Sigmoid colon (tissue), 6 donors: ENCODE measurements at regions not wholly inside any gene's neighbourhood (a gene's known extent, or its start where the extent isn't known, plus 50 kb on each side); places are given as distances from the start of the nearest gene placed in this dataset.

ENCODE experiments used
- DNase-seq: peaks from one replicate; pipeline ENCODE4 v3.0.0-alpha.2; 2019
- H3K27ac ChIP-seq, 4 donors: fragments of 200-600 bp; sonication (generic); one replicate each; pipeline ENCODE4 v1.5.1; 2016 to 2019; ENCODE audit warnings: mild to moderate bottlenecking in 1 of 4
- H3K27me3 ChIP-seq, 3 donors: fragments of 200-600 bp; sonication (generic); one replicate each; pipeline ENCODE4 v1.5.1; 2019; ENCODE audit warnings: mild to moderate bottlenecking in 1 of 3
- H3K36me3 ChIP-seq, 4 donors: fragments of 200-600 bp; sonication (generic); one replicate each; pipeline ENCODE4 v1.5.1; 2016 to 2019
- H3K4me1 ChIP-seq, 4 donors: fragments of 200-600 bp; sonication (generic); one replicate each; pipeline ENCODE4 v1.5.1; 2017 to 2019
- H3K4me3 ChIP-seq, 4 donors: fragments of 200-600 bp; sonication (generic); one replicate each; pipeline ENCODE4 v1.5.1; 2017 to 2019; ENCODE audit warnings: mild to moderate bottlenecking in 2 of 4, moderate library complexity in 1 of 4
- H3K9me3 ChIP-seq, 4 donors: fragments of 200-600 bp in 3 of 4; sonication (generic) in 3 of 4; one replicate each; pipeline versions ENCODE4 v1.5.1 to v1.6.1; 2013 to 2019
- CTCF ChIP-seq, 4 experiments: fragments of 450-650 bp in 3 of 4; fragments of 200-600 bp in 1 of 4; IDR thresholded peaks; one replicate each; pipeline ENCODE4 v1.5.1; 2016 to 2019; ENCODE audit warnings: antibody characterized with exemption in 4 of 4, mild to moderate bottlenecking in 3 of 4, moderate library complexity in 2 of 4
- EP300 ChIP-seq, 4 donors: sonication (generic); formaldehyde crosslinking; IDR thresholded peaks; one replicate each; pipeline ENCODE4 v1.6.1; 2017; ENCODE audit warnings: antibody characterized with exemption in 4 of 4
- POLR2A ChIP-seq, 2 donors: fragments of 450-650 bp; IDR thresholded peaks; one replicate each; pipeline ENCODE4 v1.6.1; 2016; ENCODE audit warnings: antibody characterized with exemption in 2 of 2, mild to moderate bottlenecking in 2 of 2, moderate library complexity in 2 of 2
- POLR2AphosphoS5 ChIP-seq, 4 donors: sonication (generic); formaldehyde crosslinking; IDR thresholded peaks; one replicate each; pipeline ENCODE4 v1.6.1; 2017; ENCODE audit warnings: antibody characterized with exemption in 4 of 4
- WGBS, 2 donors: extraction: QIAGEN DNeasy Blood & Tissue Kit; methylation state at CpG; one replicate each; pipeline ENCODE4 v1.1.7; 2013; 5-methylcytosine and 5-hydroxymethylcytosine counted together
- intact Hi-C: fragments of 100-400 bp; cut with DNase I; formaldehyde crosslinking; loops from one replicate; pipeline ENCODE4 v1.15.1; 2023
- donor health status: healthy with polysubstance abuse.
- donor health status: healthy.

GRCh38 chr5:169472544-169472943 lies 111.0 kb upstream of the SPDL1 start:
- Histone ChIP-seq H3K9me3 (no peaks in the 10 kb centered on the region), H3K27ac (no peak overlapping the region), H3K4me1 (no peaks in the 10 kb centered on the region), H3K36me3 (no peaks in the 10 kb centered on the region), H3K27me3 (no peaks in the 10 kb centered on the region), H3K4me3 (no peak overlapping the region)
- DNase-seq, result no peak
- WGBS, 2 donors, result 54 to 85% methylated on average over 5 of the region's 5 CpGs
- intact Hi-C loops, result no loop called here
- TF ChIP-seq POLR2A (IDR thresholded peaks at IDR 0.05) (no peak), POLR2AphosphoS5 (IDR thresholded peaks at IDR 0.05) (no peak), CTCF (IDR thresholded peaks at IDR 0.05) (no peak), EP300 (IDR thresholded peaks at IDR 0.05) (no peak)

GRCh38 chr5:169471021-169471420 lies 112.6 kb upstream of the SPDL1 start:
- no peaks in the 10 kb centered on the region for H3K9me3 ChIP-seq
- no peak for DNase-seq
- WGBS, 2 donors, result 73% methylated on average over 4 of the region's 4 CpGs
- no peak overlapping the region for H3K27ac ChIP-seq
- no peak for TF ChIP-seq CTCF (IDR thresholded peaks at IDR 0.05)
- TF ChIP-seq POLR2AphosphoS5 (IDR thresholded peaks at IDR 0.05), result no peak
- no peak for TF ChIP-seq EP300 (IDR thresholded peaks at IDR 0.05)
- TF ChIP-seq POLR2A (IDR thresholded peaks at IDR 0.05), result no peak
- intact Hi-C loops, result no loop called here
- H3K27me3 ChIP-seq, result no peaks in the 10 kb centered on the region
- no peaks in the 10 kb centered on the region for H3K36me3 ChIP-seq
- H3K4me3 ChIP-seq, result no peak overlapping the region
- no peaks in the 10 kb centered on the region for H3K4me1 ChIP-seq

GRCh38 chr5:169467041-169467771 lies 116.4 kb upstream of the SPDL1 start:
- Histone ChIP-seq H3K9me3 (no peaks in the 10 kb centered on the region), H3K4me3 (no peak overlapping the region), H3K27me3 (no peaks in the 10 kb centered on the region), H3K27ac (no peak overlapping the region), H3K36me3 (no peaks in the 10 kb centered on the region), H3K4me1 (no peaks in the 10 kb centered on the region)
- no peak for DNase-seq
- 32 to 51% methylated on average over 5 of the region's 5 CpGs for WGBS, 2 donors
- intact Hi-C loops, result no loop called here
- TF ChIP-seq POLR2A (IDR thresholded peaks at IDR 0.05) (no peak), CTCF (IDR thresholded peaks at IDR 0.05) (no peak), POLR2AphosphoS5 (IDR thresholded peaks at IDR 0.05) (no peak), EP300 (IDR thresholded peaks at IDR 0.05) (no peak)

GRCh38 chr5:169460896-169461295 lies 122.7 kb upstream of the SPDL1 start:
- Histone ChIP-seq H3K4me3 (no peak overlapping the region), H3K9me3 (no peaks in the 10 kb centered on the region), H3K36me3 (no peaks in the 10 kb centered on the region), H3K27ac (no peak overlapping the region), H3K4me1 (no peaks in the 10 kb centered on the region), H3K27me3 (no peaks in the 10 kb centered on the region)
- TF ChIP-seq POLR2AphosphoS5 (IDR thresholded peaks at IDR 0.05), result no peak
- DNase-seq, result no peak
- intact Hi-C loops, result no loop called here
- WGBS, 2 donors, result 87 to 90% methylated on average over 6 of the region's 6 CpGs

GRCh38 chr5:169460123-169460522 lies 123.5 kb upstream of the SPDL1 start:
- 72 to 84% methylated on average over 1 of the region's 1 CpG for WGBS, 2 donors
- H3K27ac ChIP-seq, result no peak overlapping the region
- DNase-seq, result no peak
- no peaks in the 10 kb centered on the region for H3K36me3 ChIP-seq
- H3K27me3 ChIP-seq, result no peaks in the 10 kb centered on the region
- TF ChIP-seq CTCF (IDR thresholded peaks at IDR 0.05) (no peak), POLR2AphosphoS5 (IDR thresholded peaks at IDR 0.05) (no peak), POLR2A (IDR thresholded peaks at IDR 0.05) (no peak), EP300 (IDR thresholded peaks at IDR 0.05) (no peak)
- no peaks in the 10 kb centered on the region for H3K9me3 ChIP-seq
- no peak overlapping the region for H3K4me3 ChIP-seq
- no peaks in the 10 kb centered on the region for H3K4me1 ChIP-seq
- intact Hi-C loops, result no loop called here
